ENCODE measurements at regions not wholly inside any gene's neighbourhood (a gene's known extent, or its start where the extent isn't known, plus 50 kb on each side); places are given as distances from the start of the nearest gene placed in this dataset.

DNA sequence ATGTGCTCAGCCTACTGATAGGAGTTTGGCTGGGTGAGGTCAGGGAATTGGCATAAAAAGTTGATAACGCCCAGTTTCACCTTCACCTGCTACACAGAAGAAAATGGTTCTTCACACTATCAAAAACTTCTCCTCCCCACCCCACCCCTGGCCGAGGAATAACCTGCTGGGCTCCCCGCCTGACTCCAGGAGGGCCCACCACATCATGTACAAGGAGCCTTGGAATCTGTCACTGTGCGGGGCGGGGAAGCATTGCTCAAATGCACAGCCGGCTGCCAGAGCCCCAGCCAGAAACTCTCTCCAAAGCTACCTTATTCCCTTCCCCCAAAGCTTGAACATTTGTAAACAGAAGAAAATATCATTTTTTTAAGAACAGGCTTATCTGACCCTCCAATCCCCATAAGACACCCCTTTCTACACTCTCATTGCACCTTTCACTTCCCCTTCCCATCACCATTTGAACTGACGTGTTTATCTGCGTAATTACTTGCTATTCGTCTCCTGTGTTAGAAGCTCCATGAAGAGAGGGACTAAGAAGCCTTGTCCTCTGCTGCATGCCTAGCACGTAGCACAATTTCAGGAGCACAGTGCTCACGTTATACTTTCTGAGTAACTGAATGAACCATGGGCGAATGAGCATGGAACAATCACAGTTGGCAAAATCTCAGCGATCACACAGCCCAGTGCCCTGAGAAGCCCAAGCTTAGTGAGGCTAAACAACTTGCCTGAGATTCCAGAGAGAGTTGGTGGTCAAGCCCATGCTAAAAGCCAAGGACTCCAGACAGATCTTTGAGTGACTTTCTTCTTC, 82.9 kb downstream of the HES1 start:
- DNase-seq: no peak

DNA sequence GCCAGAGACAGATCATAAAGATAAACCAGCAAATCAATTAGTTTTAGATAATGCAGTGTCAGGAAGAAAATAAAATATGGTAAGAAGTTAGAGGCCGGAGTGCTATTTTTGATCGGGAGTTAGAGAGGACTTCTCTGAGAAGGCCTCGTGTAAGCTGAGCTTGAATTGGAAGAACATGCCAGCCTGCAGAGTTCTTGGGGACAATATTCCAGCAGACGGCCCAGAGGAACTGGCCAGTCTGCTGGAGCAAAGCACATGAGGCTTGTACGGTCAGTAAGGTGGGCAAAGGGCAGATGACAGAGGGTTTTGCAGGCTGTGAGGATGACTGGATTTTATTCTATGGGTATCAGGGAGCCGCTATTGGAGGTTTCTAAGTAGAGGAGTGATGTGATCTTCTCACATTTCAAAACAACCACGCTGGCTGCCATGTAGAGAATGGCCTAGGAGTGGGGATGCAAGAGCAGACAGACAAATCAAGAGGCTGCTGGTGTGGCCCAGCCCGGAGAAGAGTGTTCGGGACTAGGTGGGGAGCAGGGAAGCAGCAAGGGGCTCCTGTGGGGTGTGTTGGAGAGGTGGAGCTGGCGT, 84.0 kb downstream of the HES1 start:
- no peak for DNase-seq

DNA sequence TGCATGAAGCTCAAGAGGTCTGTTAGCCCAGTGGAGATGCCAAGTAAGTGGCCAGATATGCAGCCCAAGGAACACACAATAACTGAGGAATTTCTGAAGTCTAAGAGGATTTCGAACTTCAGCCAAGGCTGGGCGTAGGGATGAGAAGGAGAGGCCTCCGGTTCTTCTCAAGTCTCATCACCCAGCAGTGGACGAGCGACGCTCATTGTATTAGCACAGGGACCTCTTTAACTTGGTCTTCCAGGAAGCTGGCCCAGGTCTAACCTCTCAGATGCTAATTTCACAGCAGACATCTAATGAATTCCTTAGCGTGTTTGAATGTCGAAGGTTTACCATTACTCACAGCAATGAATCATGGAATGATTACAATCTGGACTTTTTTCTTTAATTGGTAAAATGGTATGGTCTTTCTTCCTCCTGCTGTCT, 85.0 kb downstream of the HES1 start:
- DNase-seq: no peak

DNA sequence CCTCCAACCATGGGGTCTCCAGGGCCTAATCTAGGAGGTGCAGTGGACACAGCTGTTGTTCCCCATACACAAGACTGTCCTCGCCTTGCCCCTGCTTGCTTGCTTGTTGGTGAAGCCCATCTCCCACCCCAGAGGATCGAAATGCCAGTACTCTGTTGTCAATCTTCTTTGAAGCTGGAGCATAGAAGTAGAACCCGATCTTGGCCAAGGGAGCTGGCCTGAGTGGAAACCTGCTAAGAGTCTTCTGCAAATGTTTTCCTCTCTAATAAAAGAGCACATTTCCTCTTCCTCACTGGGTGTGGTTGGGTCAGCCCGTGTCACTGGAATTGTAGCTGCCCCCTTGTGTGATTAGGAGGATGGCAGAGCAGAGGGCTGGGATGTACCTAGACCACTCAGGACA, 85.4 kb downstream of the HES1 start:
- no peak for DNase-seq

DNA sequence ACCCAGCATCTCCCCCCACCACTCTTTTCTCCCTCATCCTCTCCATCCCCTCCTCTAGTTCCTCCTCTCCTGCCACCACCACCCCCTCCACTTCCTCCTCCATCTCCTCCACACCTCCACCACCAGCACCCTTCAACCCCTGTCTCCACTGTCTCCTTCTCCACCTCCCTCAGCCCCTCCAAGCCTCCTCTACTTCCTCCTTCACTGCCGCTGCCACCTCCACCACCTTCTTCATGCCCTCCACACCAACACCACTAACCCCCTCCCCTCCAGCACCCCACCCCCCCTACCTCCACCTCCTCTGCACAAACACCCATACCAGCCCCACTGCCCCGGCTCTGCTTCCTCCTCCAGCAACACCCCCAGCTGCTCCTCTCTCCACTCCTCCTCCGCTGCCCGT, 88.0 kb downstream of the HES1 start:
- no peak for DNase-seq

DNA sequence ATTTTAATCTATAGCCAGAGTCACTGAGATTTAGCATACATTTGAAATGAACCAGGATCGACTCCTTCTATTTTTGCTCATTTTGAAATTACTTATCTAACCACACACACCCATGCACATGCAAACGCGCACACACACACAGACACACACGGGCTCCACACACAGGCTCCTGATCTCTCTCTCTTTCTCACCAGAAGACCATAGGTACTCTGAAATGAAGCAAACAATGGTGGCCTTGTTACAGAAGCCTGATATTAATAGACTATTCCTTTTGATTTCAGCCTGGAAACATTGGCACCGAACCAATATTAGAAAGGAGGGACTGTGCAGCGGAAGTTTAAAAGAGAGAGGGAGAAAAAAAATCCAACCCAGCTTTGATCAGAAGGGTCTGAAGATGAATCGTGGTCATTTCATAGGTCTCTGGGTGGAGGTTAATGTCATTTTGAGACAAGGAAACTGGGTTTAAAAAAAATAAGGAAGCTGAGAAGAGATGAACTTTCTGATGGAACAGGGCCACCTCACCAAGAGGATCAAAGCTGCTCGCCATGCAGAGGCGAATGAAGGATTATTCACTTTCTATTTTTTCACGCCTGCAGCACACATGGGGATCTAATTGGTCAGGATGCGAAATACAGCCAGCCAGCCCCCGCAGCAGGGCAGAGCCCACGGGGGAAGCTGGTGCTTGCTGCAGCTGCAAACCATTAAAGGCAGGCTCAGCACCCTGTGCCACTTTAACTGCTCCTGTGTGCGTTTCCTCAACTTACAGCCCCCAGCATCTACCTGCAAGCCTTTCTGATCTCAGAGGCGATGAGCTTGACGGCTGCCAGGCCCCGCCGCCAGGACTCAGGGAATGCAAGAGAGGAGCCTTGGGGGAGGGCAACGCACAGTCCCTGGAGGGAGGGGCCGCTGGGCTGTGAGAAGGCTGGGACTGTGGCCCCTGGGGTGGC, 88.8 kb downstream of the HES1 start:
- no peak for DNase-seq

DNA sequence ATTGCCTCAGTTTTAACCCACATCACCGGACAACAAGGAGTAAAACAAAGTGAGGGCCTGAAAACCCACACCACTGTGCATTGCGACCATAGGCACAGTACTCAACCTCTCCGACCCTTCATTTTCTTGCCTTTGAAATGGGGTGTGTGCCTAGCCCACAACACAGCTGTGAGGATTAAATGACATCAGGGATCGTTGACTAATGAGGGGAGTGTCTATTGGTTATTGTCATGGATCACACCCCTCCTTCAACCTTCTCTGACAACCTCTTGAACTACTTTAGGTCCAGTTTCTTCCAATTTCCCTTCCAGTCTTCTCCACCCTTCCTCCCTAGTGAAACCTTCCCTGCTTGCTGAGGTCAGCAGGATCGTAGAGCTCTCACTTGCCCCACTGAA, 89.5 kb downstream of the HES1 start:
- no peak for DNase-seq

DNA sequence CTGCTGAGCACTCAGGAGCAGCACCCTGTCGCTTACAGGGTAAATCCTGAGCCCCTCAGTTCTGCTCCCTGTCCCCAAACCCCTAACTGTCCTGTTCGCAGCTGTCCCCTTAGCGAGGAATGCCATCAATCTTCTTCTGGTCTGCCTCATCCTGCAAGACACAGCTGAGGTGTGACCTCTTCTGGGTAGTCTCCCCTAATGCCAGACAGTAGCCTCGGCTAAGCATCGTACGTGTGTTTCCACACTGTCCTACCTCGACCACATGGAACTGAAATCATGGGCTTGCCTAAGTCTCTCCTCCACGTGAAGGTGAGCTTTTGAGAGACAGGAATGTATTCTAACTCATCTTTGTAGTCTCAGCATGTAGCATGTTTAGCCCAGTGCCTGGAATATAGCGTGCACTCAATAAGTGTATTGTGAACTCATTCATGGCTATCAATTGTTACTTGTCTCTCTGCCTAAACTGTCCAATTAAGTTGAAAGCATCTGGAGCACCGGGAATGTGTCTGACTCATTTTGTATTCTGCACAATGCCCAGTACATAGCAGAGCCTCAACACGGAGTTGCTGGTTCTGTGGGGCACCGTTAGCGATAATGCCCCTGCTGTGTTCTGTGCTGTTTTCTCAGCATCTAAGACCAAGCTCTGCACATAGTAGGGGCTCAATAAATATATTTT, 90.2 kb downstream of the HES1 start:
- DNase-seq: no peak

DNA sequence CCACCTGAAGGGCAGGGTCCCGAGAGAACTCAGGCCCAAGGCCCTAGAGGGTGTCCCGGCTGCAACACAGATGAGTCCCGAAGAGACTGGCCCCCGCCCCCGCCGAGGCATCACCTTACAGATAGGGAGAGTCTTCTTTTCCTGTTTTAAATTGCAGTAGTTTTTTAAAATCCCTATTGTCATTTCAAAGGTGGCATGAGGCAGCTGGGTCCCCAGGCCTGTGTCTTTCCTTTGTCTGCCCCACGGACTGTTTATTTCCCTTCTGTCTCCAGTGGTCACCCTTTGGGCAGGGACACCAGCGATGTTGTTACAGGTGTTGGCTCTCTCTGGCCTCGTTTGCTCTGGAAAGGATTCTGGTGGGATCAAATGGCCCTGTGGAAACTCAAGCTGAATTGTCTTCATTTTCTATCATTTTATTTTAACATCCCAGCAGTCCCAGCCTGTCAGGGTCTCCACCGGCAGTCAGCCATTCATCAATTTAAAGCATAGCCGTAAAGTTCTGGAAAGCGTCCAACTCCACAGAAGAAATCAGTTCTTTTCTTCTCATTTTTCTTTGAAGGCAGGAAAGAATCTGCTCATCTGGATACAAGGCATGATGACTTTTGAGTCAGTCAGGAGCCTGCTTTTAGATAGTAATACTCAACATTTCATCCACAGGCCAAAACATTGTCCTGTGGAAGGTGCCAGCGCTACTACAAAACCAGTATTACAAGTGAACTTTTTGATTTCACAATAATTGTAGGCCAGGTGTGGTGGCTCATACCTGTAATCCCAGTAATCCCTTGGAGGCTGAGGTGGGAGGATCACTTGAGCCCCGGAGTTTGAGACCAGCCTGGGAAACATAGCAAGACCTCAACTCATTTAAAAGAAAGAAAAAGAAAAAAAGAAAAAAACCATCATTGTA, 96.2 kb downstream of the HES1 start:
- no peak for DNase-seq

DNA sequence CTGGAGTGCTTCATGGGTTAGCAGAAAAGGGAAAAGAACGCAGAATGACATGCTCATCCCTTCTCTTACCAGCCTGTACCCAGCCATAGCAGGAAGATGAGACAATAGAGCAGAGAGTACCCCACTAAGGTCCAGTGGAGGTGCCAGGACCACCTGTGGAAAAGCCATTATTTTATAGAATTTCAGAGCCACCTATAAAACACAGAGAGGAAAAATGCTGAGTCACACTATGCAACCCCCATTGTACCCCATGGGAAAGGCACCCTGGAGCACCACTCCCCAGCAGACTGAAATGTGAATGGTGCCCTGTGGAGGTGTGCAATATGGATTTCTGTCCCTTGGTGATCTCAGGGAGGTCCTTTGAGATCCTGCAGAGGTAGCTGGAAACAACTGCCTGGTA, 97.2 kb downstream of the HES1 start:
- DNase-seq: no peak

DNA sequence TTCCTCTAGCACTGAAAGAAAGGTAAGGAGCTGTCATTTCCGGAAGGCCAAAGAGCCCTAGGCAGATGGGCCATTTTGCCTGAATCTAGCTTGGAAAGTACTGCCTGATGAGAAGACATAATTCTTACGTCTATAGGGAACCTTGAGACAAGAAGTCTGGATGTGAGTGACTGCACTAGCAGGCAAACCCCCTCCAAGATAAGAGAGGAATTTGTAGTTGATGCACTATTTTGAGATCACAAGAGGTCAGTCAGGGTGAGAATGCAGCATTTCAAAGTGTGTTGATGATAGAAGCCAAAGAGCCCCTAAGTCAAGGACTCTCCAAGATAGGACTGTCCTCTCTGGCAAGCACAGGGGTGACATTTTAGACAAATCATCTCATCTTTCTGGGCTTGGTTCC, 99.2 kb downstream of the HES1 start:
- DNase-seq: no peak

DNA sequence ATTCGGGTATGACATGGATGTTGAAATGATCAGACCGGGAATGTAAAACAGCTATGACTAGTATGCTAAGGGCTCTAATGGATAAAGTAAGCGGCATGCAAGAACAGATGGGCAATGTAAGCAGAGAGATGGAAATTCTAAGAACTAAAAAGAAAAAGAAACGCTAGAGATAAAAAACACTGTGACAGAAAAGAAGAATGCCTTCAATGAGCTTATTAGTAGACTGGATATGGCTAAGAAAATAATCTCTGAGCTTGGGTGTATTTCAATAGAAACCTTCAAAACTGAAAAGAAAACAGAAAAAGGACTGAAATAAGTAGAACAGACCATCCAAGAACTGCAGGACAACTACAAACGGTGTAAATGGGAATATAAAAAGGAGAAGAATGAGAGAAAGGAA, 101.2 kb downstream of the HES1 start:
- DNase-seq: no peak

DNA sequence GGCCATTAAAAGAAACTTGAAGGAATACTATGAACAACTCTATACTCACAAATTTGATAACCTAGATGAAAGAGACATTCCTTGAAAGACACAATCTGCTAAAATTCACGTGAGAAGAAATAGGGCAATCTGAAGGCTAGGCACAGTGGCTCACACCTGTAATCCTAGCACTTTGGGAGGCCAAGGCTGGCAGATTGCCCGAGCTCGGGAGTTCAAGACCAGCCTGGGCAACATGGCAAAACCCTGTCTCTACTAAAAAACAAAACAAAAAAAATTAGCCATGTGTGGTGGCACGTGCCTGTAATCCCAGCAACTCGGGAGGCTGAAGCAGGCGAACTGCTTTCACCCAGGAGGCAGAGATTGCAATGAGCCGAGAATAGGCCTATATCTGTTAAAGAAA, 104.8 kb downstream of the HES1 start:
- no peak for DNase-seq

DNA sequence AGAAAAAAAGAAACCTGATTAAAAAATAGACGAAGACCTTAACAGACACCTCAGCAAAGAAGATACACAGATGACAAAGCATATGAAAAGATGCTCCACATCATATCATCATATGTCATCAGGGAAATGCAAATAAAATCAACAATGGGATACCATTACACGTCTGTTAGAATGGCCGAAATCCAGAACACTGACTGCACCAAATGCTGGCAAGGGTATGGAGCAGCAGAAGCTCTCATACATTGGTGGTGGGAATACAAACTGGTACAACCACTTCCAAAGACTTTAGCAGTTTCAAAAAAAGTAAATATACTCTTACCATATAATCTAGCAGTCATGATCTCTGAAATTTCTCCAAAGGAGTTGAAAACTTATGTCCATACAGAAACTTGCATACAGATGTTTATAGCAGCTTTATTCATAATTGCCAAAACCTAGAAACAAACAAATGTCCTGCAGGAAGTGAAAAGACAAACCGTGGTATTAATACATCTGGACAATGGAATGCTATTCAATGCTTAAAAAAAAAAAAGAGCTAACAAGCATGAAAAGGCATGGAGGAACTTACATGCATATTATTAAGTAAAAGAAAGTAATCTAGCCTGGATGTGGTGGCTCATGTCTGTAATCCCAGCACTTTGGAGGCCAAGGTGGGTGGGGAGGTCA, 107.4 kb downstream of the HES1 start:
- no peak for DNase-seq

DNA sequence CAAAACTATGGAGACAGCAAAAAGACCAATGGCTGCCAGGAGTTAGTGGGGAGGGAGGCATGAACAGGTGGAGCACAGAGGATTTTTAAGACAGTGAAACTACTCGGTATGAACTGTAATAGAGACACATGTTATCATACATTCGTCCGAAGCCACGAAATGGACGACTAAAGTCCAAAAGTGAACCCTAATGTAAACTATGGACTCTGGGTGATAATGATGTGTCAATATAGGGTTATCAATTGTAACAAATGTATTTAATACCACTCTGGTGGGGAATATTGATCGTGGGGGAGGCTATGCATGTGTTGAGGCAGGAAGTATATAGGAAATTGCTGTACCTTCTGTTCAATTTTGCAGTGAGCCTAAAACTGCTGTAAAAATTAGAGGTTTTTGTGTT, 107.0 kb downstream of the CPN2 start:
- DNase-seq: no peak

DNA sequence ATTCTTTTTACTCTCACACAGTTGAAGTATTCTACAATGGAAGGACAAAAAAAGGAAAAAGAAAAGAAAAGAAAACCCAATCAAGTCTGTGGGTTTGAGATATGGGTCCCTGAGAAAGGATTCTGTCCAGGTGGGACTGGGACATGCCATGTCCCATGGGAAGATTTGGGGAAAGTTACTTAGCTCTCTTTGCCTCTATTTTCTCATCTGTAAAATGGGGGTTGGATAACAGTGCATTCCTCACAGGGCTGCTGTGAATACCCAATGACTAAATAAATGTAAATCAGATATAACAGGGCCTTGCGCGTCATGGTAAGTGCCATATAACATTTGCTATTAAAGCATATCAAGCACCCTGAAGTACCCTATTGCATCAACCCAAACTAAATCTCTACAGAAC, 105.7 kb downstream of the CPN2 start:
- DNase-seq: no peak

DNA sequence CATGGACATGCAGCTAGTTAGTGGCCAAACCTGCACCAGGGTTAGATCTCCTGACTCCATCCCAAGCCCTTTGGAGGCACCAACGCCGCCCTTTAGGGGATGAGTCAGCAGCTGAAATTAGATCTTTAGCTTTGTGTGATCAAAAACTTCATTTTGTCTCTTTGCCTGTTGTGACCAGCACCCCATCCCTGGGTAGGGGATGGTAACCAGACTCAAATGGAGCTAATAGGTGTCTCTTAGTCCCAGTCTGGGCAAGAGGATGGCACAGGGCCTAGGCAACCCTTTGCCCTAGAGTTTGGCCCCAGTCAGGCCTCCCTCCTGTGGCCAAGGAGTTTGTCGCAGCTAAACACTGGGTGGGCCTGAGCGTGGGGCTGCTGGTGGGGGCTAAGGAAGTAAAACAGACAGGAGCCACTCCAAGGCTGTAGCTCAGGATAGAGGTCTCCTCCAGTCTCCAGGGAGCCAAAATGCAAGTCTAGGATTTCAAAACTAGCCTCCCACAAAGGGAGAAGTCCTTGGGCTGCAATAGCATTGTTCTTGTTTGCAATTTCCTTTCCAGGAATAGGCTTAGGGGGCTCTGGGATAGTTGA, 105.1 kb downstream of the CPN2 start:
- DNase-seq: no peak

DNA sequence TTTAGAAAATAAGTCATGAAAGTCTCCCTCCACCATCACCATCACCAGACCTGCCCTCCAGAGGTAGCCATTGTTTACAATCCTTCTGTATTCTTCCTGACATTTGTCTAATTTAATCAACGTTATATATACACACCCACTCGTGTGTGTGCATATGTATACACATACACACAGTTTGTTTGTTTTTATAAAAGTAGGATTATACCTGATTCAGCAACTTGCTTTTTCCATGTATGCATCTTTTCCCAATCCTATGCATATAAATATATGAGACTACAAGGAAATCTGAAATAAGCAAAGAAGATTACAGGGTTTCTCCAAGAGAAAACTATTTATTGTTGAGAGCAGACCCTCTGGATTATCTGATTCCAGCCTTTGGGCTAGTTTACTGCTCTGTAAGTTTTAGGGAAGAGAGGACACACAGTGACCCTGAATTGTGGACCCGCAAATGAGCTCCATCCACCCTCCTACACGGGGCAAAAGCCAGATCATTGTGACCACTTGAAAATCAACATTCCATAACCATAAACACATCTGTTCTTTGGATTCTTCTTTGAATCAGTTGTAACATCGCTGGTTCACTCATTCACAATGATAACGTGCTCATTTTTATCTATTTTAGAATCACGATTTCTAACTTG, 104.3 kb downstream of the CPN2 start:
- DNase-seq: no peak

DNA sequence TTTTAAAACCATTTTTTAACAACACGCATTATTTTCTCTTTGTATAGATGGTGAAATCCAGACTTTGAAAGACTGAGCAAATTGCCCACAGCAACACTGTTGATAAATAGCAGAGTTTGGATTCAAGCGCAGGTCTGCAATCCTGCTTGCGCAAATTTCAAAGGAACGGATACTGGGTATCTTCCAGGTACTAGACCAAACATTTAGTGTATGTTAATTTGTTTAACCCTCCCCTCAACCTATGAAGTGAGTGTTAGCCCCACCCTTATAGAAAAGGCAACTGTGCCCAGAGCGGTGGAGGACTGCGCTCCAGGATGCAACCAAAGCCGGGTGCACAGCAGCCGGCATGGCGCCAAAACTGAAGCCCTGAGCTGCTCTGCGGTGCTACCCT, 103.8 kb downstream of the CPN2 start:
- no peak for DNase-seq

DNA sequence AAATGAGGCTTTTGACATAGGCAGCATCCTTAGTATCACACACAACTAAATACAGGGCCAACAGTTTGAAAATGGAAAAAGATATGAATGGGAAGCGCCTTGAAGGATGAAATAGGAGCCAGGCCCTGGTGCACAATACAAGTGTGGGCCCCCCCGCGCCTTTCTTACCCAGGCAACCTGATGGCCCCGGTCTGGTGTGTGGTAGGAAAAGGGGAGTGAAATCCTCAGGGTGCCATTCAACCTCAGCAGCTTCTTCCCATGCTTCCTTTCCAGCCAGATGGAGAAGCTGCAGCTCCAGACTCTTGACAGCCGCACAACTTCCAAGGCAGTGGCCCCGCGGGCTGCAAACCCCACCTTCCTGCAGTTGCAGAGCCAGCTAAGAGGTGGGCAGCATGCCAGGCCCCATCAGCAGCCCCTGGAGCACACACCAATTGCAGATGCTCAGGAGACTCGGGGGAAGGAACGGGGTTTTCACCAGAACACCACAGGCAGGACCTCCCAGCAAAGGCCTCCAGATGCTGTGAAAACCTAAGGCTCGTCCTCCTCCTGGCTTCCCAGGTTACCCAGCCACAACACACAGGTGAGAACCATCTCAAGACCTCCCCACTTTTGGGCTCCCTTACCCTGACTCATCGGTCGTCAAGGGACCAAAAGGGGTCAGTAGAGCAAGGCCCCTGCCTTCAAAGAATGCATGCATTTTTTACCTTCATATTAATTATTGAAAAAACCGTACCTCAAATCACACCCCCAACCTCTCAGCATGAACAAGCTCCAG, 101.6 kb downstream of the CPN2 start:
- no peak for DNase-seq
